ENCODE measurements at regions not wholly inside any gene's neighbourhood (a gene's known extent, or its start where the extent isn't known, plus 50 kb on each side); places are given as distances from the start of the nearest gene placed in this dataset.

DNA sequence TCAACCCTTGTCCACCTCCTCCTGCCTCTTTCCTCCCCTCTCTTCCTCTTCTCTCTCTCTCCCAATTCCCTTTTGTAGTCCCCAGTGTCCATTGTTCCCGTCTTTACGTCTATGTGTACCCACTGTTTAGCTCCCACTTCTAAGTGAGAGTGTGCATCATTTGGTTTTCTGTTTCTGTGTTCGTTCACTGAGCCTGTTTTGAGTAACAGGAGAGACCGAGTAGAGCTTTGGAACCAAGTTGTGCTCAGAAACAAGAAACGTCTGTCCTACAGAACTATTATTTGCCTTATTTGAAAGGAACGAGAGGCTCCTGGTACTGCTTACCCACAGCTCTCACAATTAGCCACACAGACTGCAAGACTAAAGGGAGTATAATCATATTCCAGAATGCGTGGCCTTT lies 50.1 kb upstream of the MAPRE2 start:
- DNase-seq (ENCODE audit: low read depth in 1 of 2, low spot score in 1 of 2): no peak
- no peaks in the 10 kb centered on the region for H3K27me3 ChIP-seq
- TF ChIP-seq, protein P1, sequence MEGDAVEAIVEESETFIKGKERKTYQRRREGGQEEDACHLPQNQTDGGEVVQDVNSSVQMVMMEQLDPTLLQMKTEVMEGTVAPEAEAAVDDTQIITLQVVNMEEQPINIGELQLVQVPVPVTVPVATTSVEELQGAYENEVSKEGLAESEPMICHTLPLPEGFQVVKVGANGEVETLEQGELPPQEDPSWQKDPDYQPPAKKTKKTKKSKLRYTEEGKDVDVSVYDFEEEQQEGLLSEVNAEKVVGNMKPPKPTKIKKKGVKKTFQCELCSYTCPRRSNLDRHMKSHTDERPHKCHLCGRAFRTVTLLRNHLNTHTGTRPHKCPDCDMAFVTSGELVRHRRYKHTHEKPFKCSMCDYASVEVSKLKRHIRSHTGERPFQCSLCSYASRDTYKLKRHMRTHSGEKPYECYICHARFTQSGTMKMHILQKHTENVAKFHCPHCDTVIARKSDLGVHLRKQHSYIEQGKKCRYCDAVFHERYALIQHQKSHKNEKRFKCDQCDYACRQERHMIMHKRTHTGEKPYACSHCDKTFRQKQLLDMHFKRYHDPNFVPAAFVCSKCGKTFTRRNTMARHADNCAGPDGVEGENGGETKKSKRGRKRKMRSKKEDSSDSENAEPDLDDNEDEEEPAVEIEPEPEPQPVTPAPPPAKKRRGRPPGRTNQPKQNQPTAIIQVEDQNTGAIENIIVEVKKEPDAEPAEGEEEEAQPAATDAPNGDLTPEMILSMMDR (IDR thresholded peaks at IDR 0.05; ENCODE audit: low read depth, low read length): no peak
- no peak overlapping the region for H3K27ac ChIP-seq
- H3K4me1 ChIP-seq (ENCODE audit: low read depth): no peaks in the 10 kb centered on the region
- no peaks in the 10 kb centered on the region for H3K36me3 ChIP-seq
- H3K9me3 ChIP-seq (ENCODE audit: low read depth): no peaks in the 10 kb centered on the region
- no peak overlapping the region for H3K4me3 ChIP-seq
